Ascending aorta (tissue), 2 donors: ENCODE measurements at regions not wholly inside any gene's neighbourhood (a gene's known extent, or its start where the extent isn't known, plus 50 kb on each side); places are given as distances from the start of the nearest gene placed in this dataset.
"Not testable (repeated sequence)": the region's sequence is repeated elsewhere in the genome, so short reads cannot be mapped to it uniquely, and the experiment has no call there.

Source experiments
- DNase-seq, 2 donors: peaks; one replicate each; pipeline ENCODE4 v3.0.0-alpha.2; 2019; ENCODE audit warnings: low spot score in 2 of 2
- H3K27ac ChIP-seq, 2 donors: fragments of 200-600 bp; sonication (generic); one replicate each; pipeline ENCODE4 v1.5.1; 2016 to 2017; ENCODE audit warnings: mild to moderate bottlenecking in 1 of 2
- H3K27me3 ChIP-seq: fragments of 200-600 bp; sonication (generic); one replicate; pipeline ENCODE4 v1.5.1; 2017
- H3K36me3 ChIP-seq, 2 donors: fragments of 200-600 bp; sonication (generic); one replicate each; pipeline ENCODE4 v1.5.1; 2016
- H3K4me1 ChIP-seq, 2 donors: fragments of 200-600 bp; sonication (generic); one replicate each; pipeline ENCODE4 v1.5.1; 2016 to 2017; ENCODE audit warnings: mild to moderate bottlenecking in 1 of 2
- H3K4me3 ChIP-seq, 2 donors: fragments of 200-600 bp; sonication (generic); one replicate each; pipeline ENCODE4 v1.5.1; 2016 to 2017; ENCODE audit warnings: mild to moderate bottlenecking in 1 of 2
- H3K9me3 ChIP-seq, 2 donors: fragments of 200-600 bp; sonication (generic); one replicate each; pipeline ENCODE4 v1.5.1; 2016
- intact Hi-C: fragments of 100-400 bp; cut with DNase I; formaldehyde crosslinking; loops from one replicate; pipeline ENCODE4 v1.15.1; 2023
- TF ChIP-seq, protein P1 (sequence below), 3 experiments: fragments of 200-600 bp in 2 of 3; fragments of 450-650 bp in 1 of 3; sonication (generic) in 2 of 3; IDR thresholded peaks; one replicate each; pipeline ENCODE4 v1.5.1; 2016 to 2019; ENCODE audit warnings: antibody characterized with exemption in 3 of 3, mild to moderate bottlenecking in 1 of 3, moderate library complexity in 1 of 3

DNA sequence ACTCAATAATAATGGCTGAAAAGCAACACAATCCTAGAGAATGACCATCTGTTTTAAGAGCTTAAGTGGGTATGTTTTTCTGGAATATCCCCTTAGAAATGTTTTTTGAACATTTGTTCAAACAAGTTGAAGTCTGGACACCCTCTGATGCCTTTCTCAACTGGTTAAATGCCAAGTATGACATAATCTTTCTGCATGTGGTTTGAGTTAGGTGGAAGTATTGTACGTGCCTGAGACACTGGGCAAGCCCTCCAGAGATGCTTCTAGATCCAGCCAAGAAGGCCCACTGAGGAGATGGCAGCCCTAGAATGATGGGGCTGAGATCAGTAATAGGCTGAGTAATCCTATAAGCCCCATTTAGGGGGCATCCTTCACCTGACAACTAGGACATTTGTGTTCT lies 493.1 kb downstream of the MAGEE1 start:
- H3K4me1 ChIP-seq: no peaks in the 10 kb centered on the region
- H3K27ac ChIP-seq: peak overlapping the region in 1 of 2 donors; percentile 53
- TF ChIP-seq, protein P1, sequence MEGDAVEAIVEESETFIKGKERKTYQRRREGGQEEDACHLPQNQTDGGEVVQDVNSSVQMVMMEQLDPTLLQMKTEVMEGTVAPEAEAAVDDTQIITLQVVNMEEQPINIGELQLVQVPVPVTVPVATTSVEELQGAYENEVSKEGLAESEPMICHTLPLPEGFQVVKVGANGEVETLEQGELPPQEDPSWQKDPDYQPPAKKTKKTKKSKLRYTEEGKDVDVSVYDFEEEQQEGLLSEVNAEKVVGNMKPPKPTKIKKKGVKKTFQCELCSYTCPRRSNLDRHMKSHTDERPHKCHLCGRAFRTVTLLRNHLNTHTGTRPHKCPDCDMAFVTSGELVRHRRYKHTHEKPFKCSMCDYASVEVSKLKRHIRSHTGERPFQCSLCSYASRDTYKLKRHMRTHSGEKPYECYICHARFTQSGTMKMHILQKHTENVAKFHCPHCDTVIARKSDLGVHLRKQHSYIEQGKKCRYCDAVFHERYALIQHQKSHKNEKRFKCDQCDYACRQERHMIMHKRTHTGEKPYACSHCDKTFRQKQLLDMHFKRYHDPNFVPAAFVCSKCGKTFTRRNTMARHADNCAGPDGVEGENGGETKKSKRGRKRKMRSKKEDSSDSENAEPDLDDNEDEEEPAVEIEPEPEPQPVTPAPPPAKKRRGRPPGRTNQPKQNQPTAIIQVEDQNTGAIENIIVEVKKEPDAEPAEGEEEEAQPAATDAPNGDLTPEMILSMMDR (IDR thresholded peaks at IDR 0.05): no peak
- intact Hi-C loops: no loop called here
- H3K9me3 ChIP-seq: no peaks in the 10 kb centered on the region
- H3K4me3 ChIP-seq: no peak overlapping the region
- DNase-seq: no peak
- no peaks in the 10 kb centered on the region for H3K27me3 ChIP-seq
- no peaks in the 10 kb centered on the region for H3K36me3 ChIP-seq

DNA sequence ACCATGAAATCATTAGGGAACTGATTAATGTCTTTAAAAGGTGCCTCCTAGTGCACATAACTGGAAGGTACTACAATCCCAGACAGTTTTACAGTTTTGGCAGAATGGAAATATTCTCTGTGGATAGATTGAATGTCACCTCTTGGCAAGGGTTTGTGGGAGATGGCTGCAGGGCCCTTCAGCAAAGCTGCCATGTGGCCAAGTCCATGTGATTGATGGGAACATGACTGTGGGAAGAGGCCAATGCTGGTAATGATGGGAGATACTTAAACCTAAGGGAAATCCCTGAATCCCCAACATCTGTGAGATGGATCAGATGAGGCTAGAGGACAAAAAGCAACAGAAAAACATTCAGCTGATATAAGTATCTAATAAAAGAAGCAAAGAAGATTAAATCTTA lies 493.7 kb downstream of the MAGEE1 start:
- TF ChIP-seq, protein P1 (IDR thresholded peaks at IDR 0.05): no peak
- no peaks in the 10 kb centered on the region for H3K27me3 ChIP-seq
- intact Hi-C loops: no loop called here
- peak overlapping the region in 1 of 2 donors; percentile 53 for H3K27ac ChIP-seq
- H3K4me3 ChIP-seq: no peak overlapping the region
- H3K4me1 ChIP-seq: no peaks in the 10 kb centered on the region
- no peak for DNase-seq
- no peaks in the 10 kb centered on the region for H3K36me3 ChIP-seq
- no peaks in the 10 kb centered on the region for H3K9me3 ChIP-seq

DNA sequence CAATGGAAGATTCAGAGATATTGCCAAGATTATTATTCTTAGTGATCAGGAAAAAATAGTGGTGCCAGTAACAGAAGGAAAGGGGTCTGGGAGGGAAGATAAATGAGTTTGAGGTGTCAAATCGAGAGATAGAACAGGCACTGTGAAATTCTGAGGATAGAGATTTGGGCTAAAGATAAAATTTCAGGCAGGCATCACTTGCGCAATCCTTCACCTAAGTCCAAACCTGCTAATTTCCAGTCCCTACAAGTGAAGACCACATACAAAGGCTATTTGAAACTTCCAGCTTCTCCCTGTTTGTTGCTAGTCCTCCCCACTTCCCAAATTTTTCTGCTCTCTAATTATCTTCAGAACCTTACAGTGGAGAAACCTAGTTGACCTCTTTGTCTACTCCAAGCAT lies 494.6 kb downstream of the MAGEE1 start:
- H3K9me3 ChIP-seq: no peaks in the 10 kb centered on the region
- H3K4me3 ChIP-seq: no peak overlapping the region
- intact Hi-C loops: no loop called here
- DNase-seq: no peak
- H3K4me1 ChIP-seq: no peaks in the 10 kb centered on the region
- TF ChIP-seq, protein P1 (IDR thresholded peaks at IDR 0.05): no peak
- H3K27ac ChIP-seq: no peak overlapping the region
- no peaks in the 10 kb centered on the region for H3K27me3 ChIP-seq
- no peaks in the 10 kb centered on the region for H3K36me3 ChIP-seq

DNA sequence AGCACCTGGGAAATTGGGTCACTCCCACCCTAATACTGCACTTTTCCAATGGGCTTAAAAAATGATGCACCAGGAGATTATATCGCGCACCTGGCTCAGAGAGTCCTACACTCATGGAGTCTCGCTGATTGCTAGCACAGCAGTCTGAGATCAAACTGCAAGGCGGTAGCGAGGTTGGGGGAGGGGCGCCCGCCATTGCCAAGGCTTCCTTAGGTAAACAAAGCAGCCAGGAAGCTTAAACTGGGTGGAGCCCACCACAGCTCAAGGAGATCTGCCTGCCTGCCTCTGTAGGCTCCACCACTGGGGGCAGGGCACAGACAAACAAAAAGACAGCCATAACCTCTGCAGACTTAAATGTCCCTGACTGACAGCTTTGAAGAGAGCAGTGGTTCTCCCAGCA lies 497.1 kb downstream of the MAGEE1 start:
- H3K27ac ChIP-seq, DNase-seq, H3K4me3 ChIP-seq, H3K36me3 ChIP-seq, H3K27me3 ChIP-seq, intact Hi-C loops, H3K4me1 ChIP-seq, H3K9me3 ChIP-seq: not testable (repeated sequence)

DNA sequence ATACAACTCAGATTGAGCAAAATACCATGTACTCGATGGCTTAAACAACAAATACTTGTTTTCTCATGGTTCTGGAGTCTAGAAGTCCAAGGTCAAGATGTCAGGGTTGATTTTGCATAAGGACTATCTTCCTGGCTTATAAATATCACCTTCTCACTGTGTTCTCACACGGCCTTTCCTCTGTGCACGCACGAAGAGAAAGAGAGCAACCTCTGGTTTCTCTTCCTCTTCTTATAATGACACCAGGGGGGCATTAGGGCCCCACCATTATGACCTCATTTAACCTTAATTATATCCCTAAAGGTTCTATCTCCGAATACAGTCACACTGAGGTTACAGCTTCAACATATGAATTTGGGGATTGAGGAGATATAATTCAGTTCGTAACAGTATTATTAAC lies 504.0 kb downstream of the MAGEE1 start:
- Histone ChIP-seq H3K36me3 (no peaks in the 10 kb centered on the region), H3K9me3 (peaks cover 0 to 5% of the 10 kb centered on the region in 2 donors), H3K27me3 (no peaks in the 10 kb centered on the region), H3K4me3 (no peak overlapping the region), H3K27ac (no peak overlapping the region), H3K4me1 (no peaks in the 10 kb centered on the region)
- no peak for DNase-seq
- TF ChIP-seq, protein P1 (IDR thresholded peaks at IDR 0.05): no peak
- intact Hi-C loops: no loop called here

DNA sequence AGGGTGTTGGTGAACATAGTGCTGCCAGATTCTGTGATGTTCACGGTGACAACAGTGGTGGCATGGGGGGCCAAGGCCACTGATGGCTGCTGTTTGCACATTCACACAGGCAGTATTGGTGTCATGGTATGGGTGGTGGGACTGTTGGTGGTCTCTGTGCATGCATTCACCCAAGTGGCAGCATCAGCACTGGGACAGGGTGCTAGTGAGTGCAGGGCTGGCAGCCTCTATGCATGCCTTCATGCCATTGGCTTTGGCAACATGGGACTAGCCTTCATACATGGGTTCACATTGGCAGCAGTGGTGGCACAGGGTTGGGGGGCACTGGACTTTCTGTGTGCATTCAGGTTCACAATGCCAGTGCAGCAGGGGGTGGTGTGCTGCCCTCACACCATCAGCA lies 489.7 kb upstream of the FGF16 start:
- Histone ChIP-seq H3K36me3 (no peaks in the 10 kb centered on the region), H3K4me1 (no peaks in the 10 kb centered on the region), H3K27ac (no peak overlapping the region), H3K27me3 (no peaks in the 10 kb centered on the region), H3K9me3 (peaks cover 8 to 12% of the 10 kb centered on the region in 2 donors), H3K4me3 (no peak overlapping the region)
- intact Hi-C loops: no loop called here
- no peak for DNase-seq
- TF ChIP-seq, protein P1 (IDR thresholded peaks at IDR 0.05): no peak
